DMS 273 (cell line): ENCODE measurements at regions not wholly inside any gene's neighbourhood (a gene's known extent, or its start where the extent isn't known, plus 50 kb on each side); places are given as distances from the start of the nearest gene placed in this dataset.
"Not testable (repeated sequence)": the region's sequence is repeated elsewhere in the genome, so short reads cannot be mapped to it uniquely, and the experiment has no call there.

ENCODE experiments used
- DNase-seq: peaks from one replicate; lab custom pipeline; 2025; ENCODE audit not compliant: unreplicated experiment; lab: John Stamatoyannopoulos, UW

- not testable (repeated sequence) for DNase-seq
Observed at GRCh38 chr5:112026879-112027278, 269.9 kb upstream of the NREP start.

- DNase-seq: no peak
Observed at GRCh38 chr5:112025757-112026156, 268.8 kb upstream of the NREP start.

- no peak for DNase-seq
Observed at GRCh38 chr5:112024769-112025168, 267.8 kb upstream of the NREP start.

- DNase-seq: no peak
Observed at GRCh38 chr5:112024221-112024620, 267.2 kb upstream of the NREP start.

- no peak for DNase-seq
Observed at GRCh38 chr5:112023766-112024165, 266.8 kb upstream of the NREP start.

- no peak for DNase-seq
Observed at GRCh38 chr5:112018846-112019245, 261.9 kb upstream of the NREP start.

GRCh38 chr5:112016980-112017379 is 260.0 kb upstream of the NREP start:
- no peak for DNase-seq

GRCh38 chr5:112014783-112015395 is 257.9 kb upstream of the NREP start:
- no peak for DNase-seq

GRCh38 chr5:112013660-112014059 is 256.7 kb upstream of the NREP start:
- no peak for DNase-seq

GRCh38 chr5:112012104-112012503 is 255.1 kb upstream of the NREP start:
- DNase-seq: peak; percentile 17

- no peak for DNase-seq
Observed at GRCh38 chr5:112010475-112010874, 253.5 kb upstream of the NREP start.

GRCh38 chr5:112006721-112007120 is 249.7 kb upstream of the NREP start:
- DNase-seq: peak; percentile 33

- no peak for DNase-seq
Observed at GRCh38 chr5:112005623-112005930, 248.6 kb upstream of the NREP start.

- DNase-seq: no peak
Observed at GRCh38 chr5:112004867-112005622, 248.1 kb upstream of the NREP start.

- no peak for DNase-seq
Observed at GRCh38 chr5:112002376-112002775, 245.4 kb upstream of the NREP start.

- DNase-seq: no peak
Observed at GRCh38 chr5:111999286-111999685, 242.3 kb upstream of the NREP start.

- DNase-seq: no peak
Observed at GRCh38 chr5:111998871-111999270, 241.9 kb upstream of the NREP start.

GRCh38 chr5:111997711-111998110 is 240.7 kb upstream of the NREP start:
- DNase-seq: no peak

- DNase-seq: no peak
Observed at GRCh38 chr5:111997308-111997707, 240.3 kb upstream of the NREP start.

- DNase-seq: no peak
Observed at GRCh38 chr5:111996574-111996973, 239.6 kb upstream of the NREP start.

GRCh38 chr5:111995701-111996100 is 238.7 kb upstream of the NREP start:
- no peak for DNase-seq

GRCh38 chr5:111993242-111993641 is 236.2 kb upstream of the NREP start:
- no peak for DNase-seq

GRCh38 chr5:111984044-111984443 is 227.1 kb upstream of the NREP start:
- no peak for DNase-seq
